GM18520 (cell line): ENCODE measurements at regions not wholly inside any gene's neighbourhood (a gene's known extent, or its start where the extent isn't known, plus 50 kb on each side); places are given as distances from the start of the nearest gene placed in this dataset.

Experiments used
- ATAC-seq: cut with Tn5 transposase; IDR thresholded peaks from one replicate; pipeline ENCODE4 v1.9.1; 2021; ENCODE audit not compliant: unreplicated experiment

DNA sequence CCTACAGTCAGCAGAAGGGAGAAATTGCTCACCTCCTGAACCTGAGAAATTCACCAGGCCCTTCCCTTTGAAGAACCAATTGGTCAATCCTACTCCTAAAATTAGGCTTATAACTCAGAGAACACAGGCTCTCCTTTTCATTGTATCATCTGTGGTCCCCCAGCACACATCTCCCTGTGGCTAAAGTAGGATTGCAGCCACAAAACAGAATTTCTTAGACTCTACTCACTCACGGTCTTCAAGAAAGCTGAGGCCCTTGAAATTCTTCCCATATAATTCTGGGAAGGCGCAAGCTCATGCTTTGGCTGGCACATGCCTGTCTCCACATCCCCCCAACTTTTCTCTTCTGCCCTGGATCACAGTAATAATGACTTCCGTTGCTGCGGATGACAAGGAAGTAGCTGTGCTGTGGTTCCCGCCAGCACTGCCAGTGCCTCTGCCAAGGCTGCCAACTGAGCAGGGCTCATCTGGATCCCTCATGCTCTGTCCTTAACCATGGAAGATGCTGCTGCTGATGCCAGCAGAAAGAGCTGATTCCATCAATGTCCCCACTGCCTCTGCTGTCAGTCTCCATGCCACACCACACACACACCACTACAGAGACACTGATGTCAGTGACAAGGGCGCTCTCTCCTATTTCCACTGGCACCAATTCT is 200.6 kb upstream of the POU2AF2 start:
- ATAC-seq, result no peak

DNA sequence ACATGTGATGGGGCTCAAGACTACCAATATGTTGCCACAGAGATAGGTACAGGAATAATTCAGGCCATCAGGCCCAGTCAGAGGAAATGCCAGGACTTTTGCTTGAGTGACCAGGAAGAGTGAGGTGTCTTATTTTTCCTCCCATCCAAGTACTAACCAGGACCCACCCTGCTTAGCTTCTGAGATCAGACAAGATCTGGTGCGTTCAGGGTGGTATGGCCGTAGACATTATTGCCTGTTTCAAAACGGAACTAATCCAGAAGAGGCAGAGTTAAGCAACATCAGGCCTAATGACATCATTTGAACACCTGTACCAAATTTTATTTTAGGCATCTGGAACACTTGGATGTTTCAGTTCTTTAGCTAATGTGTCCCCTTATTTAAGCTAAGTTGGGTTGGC is 205.5 kb upstream of the POU2AF2 start:
- no peak for ATAC-seq

DNA sequence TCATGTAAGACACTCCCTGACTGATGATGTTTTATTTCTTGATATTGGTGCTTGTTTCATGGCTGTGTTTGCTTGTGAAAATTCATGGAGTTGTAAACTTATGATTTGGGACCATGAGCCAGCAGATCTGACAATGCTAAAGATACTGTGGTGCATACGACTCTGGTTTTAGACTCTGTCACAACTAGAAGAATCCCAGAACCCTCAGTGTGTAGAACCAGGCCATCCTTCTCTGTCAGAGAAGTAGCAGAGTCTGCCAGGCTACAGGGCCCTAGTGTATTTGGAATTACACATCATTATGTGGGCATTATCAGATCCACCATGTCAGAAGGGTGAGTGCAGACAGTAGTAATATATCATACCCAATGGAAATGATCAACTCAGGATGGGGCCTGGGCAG is 209.8 kb upstream of the POU2AF2 start:
- ATAC-seq, result no peak

DNA sequence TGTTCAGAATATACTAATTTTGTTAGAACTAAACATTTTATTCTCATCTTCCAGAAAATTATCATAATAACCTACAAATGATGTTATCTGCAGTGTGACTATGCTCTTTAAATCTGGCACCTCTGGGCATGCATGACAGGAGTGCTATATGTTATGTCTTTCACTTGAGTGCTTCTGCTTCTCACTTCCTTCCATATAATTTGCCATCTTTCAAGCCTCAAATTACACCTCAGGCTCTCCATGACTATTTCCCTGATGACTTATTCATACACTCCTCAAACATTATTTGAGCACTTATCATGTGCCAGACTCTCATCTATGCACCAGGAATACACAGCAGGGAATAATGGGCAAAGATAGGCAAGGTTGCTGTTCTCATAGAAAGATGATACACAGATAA is 219.3 kb upstream of the POU2AF2 start:
- ATAC-seq, result no peak

DNA sequence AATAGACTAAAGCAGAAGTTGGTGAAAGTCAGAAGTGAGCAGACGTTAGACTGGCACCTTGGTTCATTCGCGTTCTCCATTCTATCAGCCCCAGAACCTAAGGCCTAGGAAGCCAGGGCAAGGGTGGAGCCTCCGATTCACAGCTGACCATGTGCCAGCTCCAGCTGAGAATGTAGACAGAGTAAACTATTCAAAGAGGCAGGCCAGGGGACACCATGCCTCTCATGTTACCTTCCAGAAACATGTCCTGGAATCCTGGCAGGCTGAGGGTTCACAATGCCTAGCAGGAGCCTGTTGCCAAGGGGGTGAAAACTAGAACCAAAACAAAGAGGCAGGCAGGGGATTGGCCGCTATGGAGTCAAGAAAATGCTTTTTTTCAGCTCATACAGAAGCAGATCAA is 224.4 kb upstream of the POU2AF2 start:
- no peak for ATAC-seq

DNA sequence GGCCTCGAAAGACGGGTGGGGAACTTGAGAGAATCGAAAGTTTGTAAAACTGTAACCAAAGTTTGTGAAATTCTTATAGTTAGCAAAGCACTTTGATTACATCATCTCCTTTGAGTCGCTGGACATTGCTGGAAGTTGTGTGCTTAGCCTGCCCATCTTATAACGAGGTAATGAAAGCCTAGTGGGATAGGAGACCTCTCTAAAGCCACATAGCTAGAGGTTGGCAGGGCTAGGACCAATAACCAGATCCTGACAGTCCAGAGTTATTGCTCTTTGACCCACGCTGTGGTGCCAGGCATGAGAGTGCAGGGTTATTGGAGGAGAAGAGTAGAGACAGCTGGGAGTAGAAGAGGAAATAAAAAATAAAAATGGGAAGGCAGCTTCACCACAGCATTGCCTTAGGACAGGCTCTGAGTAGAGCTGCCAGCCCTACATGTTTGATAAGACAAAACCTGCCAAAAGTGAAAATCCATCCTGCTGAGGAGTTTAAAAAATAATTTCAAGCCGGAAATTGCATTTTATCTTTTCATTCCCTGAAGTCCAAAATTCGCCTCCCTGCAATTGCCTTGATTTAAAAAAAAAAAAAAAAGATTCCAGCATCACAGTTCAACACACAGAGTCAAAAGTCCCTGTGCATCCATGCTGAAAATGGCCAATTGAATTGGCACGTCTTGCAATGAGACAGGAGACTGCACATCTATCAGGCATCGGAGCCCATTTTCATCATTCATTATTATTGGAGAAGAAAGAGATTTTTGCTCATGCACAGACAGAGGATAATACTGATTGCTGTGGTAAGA is 225.5 kb upstream of the POU2AF2 start:
- ATAC-seq, result no peak

DNA sequence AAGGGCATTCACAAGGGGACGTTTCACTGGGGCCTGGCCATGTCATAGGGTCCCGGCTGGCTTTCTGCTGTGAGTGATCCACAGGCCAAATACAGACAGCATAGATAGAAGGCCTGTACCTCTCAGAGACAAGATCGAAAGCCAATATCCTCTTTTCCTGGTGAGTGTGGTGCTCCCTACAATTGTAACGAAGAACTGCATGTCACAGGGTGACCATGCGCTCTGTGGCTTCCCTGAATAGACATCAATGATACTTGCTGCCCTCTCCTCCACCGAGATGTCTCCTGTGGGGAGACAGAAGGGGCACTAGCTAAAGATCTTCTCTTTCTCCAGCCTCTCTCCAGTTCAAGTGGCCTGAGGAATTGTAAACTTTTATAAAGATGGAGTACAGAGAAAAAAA is 226.1 kb upstream of the POU2AF2 start:
- no peak for ATAC-seq

DNA sequence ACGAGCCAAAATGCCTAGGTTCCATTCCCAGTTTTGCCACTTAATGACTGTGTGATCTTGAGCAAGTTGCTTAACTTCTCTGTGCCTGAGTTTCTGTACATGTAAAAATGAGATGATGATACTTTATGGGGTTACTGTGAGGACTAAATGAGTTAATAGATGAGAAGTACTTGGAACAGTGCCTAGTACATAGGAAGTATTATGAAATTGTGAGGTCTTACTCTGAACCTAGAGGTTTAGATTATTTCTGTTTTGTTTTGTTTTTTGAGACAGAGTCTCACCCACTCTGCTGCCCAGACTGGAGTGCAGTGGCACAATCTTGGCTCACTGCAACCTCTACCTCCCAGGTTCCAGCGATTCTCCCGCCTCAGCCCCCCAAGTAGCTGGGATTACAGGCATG is 227.0 kb upstream of the POU2AF2 start:
- ATAC-seq, result no peak

DNA sequence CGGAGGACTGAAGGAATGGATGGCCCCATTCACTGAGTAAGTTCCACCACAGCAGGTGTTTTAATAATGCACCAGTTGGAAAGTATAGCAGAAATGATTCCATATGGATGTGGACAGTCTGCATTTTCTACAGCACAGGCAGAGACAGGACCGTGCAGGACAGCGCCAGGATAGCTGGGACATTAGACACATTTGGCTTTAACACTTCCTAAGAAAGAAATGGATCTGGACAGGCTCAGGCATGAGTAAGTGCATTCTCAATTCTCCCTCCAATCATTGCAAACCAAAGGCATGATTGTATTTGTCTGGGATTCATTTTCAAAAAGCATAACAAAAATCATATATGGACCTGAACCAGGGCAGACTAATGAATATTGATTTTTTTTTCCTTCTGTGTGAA is 233.0 kb upstream of the POU2AF2 start:
- ATAC-seq, result no peak

DNA sequence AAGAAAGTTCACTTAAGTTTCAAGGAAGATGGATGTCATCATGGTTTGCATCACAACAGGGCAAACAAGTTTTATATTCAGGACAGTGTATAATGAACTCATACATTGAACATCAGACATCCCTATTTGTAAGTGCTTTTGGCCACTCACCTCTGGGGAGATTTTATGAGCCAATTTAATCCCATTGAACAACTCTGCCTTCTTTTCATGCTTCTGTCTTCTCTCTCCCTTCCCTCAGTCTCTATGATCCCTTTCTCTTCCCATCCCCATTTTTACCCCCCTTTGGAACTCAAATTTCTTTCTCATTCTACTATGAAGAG is 234.3 kb upstream of the POU2AF2 start:
- no peak for ATAC-seq

DNA sequence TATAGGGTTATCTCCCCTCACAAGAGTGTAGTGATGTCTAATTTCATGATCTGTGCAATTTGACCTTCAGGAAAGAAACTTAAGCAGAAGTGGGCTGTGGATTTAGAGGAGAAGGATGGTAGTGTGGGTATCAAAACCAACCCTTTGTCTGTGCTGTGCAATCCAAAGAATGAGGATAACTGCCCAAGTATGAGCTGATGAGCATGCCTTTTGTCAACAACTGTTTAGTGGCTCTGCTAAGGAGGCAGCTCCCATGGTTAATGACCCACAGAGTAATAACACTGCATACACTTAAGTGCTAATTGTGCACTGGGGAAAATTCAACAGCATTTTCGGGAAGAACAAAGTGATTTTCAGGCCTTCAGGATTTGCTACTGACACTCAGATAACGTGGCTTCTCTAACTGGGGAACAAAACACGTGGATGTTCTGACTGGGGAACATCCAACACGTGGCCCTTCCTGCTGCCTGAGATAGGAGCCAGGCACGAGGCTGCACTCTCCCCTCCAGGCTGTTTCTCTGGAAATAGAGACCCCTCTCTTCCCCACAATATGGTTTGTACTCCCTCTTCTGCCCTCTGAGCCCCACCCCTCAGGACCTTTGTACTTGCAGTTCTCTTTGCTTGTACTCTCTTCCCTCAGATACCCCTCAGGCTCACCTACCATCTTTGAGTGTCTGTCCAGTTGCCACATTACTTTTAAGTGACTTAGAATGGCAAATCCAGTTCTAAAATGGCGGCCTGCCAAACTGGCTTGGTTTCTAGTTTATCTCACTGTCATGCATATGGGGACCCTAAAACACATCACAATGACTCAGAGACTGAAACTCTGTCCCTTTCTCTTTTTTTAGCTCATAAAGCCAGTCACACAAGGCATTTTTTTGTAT is 234.9 kb upstream of the POU2AF2 start:
- no peak for ATAC-seq

DNA sequence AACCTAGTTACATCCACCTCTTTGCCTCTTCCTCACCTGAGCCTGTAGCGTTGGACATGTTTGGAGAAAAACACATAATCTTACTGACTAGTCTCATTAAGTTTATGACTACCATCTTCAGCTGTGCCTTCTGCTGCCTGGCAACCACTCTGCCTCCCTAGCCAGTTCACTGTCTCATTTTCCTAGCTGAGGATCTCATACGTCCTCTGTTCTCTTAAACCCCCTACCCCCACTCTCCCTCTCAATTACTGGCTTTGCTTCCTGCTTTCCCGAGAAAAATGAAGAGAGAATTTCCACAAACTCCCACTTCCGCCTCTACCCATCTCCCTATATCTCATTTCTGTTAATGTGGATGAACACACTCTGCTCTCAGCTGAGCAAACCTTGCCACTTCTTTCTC is 239.3 kb upstream of the POU2AF2 start:
- ATAC-seq, result no peak

DNA sequence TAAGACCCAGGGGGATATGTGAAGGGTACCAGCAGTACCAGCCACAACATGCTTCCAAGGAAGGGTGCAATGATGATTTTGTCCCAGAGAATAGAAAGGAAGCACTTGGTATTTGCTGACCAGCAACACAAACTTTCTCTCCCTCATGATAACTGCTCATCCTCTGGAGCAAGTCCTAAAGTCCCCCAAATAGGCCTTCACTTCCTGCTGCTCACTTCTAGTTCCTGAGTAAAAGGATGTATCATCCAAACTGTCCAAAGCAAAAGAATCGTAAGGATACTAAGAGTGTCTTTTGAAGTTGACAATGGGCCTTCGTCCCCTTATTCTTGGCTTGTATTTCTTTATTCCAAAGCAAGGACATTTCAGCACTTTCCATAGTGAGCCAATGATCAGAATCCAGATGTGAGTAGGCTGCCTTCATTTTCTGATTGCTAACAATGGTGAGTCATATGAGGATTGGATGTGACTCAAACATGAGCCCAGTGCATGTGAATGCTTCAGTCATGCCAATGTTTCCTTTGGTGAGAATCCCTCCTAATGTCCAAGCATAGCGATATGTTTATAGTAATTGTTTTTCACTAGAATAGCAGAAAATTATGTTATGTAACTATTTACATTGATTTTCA is 243.4 kb upstream of the POU2AF2 start:
- ATAC-seq, result no peak

DNA sequence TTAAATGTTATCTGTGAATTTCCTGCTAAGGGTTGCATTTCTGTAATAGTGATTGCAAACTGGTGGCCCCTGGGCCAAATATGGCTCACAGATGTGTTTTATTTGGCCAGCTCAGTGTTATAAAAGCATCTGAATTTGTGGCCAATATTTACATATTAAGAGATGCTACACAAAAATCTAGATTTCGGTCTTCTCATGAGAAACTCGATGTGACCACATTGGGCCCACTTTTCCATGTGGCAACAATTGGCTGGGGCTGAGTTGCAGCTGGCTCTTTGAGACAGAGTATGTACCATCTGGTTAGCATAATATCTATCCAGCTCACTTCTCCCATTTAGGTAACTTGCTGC is 244.5 kb upstream of the POU2AF2 start:
- no peak for ATAC-seq

DNA sequence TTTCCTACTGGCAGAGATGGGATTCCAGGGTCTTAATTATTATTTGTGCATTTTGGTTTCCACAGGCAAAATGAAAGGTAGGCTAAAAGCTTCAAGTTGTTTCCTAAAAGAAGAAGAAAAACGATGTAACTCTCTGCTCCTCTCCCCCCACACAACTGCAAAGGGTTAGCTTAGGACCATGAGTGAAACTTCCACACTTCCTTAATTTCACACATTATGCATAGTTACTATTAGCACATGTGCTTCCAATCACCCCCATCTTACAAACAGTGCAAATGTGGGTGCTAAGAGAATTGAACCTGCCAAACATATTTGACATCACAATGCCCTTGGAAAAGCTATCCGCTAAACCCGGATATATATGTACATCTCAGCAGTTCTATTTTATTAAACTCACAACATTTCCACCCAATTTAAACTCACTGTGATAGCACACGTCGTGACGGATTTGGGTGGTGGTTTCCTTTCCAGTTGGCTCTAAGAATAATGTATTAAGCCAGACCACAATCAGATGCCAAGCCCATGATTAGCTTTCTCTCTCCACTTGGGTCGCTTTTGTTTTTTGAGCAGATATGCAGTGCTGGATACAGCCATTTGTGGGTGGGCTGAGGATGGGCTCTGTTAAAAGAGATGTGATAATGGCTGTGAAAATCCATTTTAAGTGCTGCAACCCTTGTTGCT is 245.0 kb upstream of the POU2AF2 start:
- ATAC-seq, result no peak

DNA sequence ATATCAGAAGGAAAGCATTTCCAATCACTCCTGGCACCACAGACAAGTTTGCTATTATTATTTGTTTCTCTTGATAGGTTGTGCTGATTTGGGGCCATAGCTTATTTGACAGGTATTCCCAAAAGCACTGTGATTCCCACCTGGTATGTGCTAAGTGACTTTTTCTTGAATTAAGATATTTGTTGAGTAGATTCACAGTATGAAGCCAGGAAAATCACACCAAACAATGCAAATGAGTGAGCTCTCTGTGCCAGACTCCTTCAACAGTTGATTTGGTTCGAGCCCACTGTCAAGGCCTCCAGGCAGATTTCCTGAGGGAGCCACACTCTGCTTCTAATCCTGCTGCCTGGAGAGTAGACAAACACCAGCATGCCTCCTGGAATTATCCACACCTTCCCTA is 253.0 kb upstream of the POU2AF2 start:
- no peak for ATAC-seq

DNA sequence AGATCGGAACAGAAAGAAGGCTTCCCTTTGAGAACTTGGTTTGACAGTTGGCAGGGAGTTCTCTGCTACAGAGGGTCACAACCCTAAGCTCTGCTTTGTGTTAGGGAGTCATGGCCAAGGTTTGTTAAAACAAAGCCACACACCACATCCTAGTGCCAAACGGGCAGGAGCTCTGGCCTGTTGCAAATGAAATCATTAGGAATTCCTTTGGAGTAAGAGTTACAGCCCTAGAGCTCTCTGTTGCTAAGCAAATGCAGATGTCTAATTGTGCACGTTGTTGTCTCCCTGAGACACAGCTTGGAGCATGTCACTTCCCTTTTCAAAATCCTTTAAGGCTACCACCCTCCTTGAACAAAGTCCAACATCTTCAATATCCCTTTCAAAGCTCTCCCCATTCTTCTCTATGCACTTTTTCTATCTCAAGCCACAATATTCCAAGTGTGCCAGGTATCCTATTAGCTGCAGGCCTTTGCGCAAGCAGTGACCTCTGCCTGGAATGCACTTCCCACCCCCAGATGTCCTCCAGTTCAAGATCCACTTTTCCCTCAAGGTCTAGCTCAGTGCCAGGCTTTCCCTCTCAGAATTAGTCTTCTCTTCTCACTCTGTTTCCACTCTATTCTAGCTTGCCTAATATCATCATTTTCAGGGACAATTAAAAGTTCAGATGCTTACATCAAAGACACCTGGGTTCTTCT is 253.7 kb upstream of the POU2AF2 start:
- ATAC-seq, result no peak

DNA sequence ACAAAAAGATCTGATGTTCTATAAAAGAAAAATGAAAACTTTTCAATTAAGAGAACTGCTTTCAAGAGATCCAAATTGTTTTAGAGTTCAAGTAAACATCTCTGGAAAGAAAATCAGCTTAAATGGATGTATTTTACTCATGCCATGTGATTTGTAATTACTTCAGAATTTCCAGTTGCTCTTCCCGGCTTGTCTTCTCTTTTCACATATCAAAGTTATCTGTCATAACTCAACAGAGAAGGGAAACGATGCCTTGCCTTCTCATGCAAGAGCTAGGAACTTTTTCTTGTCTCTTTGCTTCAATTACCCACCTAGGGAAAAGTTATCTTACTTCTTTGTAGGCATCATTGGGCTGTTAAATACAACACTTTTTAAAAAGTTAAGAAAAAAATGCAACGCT is 255.2 kb upstream of the POU2AF2 start:
- no peak for ATAC-seq

DNA sequence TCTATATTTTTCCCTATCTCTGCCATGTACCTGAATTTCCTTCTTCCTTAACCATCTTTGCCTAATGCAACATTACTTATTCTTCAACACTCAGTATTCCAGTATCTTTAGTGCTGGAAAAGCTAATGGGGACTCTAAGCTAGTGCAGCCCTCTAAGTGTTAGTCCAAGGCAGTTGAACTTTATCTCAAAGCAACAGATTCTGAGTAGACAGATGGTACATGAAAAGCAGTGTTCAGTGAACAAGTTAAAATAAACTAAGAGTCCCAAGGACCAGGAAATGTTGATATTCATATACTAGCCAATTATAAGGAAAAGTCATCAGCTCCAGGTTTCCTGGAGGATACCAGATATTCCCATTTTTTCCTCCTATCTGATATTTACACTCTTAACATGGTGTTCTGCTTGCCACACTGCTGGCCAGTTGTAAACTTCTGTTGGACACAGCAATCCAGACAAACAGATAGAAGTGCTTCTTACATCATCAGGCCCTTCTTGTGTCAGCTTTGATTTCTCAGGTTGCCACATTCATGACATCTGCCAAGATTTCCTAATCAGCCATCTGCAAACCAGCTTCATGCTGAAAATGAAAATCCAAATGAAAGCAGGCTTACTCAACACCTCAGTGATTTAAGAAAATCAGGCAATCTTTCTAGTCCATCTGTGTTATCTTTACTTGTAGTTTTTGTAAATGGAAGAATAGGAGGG is 255.9 kb upstream of the POU2AF2 start:
- no peak for ATAC-seq

DNA sequence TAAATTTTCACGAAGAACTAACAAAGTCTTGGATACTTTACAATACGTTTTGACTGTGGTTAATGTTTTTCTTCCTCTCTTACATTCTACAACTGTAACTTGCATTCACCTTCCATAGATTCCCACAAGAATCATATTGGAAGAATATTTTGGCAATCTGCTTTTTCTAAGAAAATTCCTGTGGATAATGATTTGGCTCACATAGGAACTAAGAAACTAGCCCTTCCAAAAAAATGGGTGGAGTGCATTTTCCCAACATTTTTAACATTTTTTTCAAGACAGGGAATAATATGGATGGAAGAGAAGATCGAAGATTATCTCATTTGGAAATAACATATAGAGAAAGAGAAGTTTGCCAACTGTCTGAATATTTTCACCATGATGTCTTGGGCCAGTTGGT is 256.9 kb upstream of the POU2AF2 start:
- ATAC-seq, result no peak
